Endodermal cell (in vitro differentiated cells): ENCODE measurements at regions not wholly inside any gene's neighbourhood (a gene's known extent, or its start where the extent isn't known, plus 50 kb on each side); places are given as distances from the start of the nearest gene placed in this dataset.

ENCODE experiments used
- DNase-seq: peaks from one replicate; pipeline ENCODE4 v3.0.0-alpha.2; 2017
- H3K27ac ChIP-seq: 2 replicates; pipeline ENCODE4 v1.5.1; 2013; ENCODE audit warnings: mild to moderate bottlenecking, low read depth, low read length, moderate library complexity
- H3K27me3 ChIP-seq: 2 replicates; pipeline ENCODE4 v1.6.1; 2013; ENCODE audit warnings: mild to moderate bottlenecking, low read length, moderate library complexity; ENCODE audit not compliant: insufficient read depth, control insufficient read depth, poor library complexity, severe bottlenecking
- H3K36me3 ChIP-seq: 2 replicates; pipeline ENCODE4 v1.7.0; 2013; ENCODE audit warnings: mild to moderate bottlenecking, low read length, moderate library complexity; ENCODE audit not compliant: control insufficient read depth, insufficient read depth
- H3K4me1 ChIP-seq: one replicate; pipeline ENCODE4 v1.7.0; 2013; ENCODE audit warnings: low read length; ENCODE audit not compliant: control insufficient read depth, insufficient read depth
- H3K4me3 ChIP-seq: 2 replicates; pipeline ENCODE4 v1.5.1; 2013; ENCODE audit warnings: mild to moderate bottlenecking, low read length, moderate library complexity
- H3K9ac ChIP-seq: 2 replicates; pipeline ENCODE4 v1.6.1; 2013; ENCODE audit warnings: mild to moderate bottlenecking, low read length, moderate library complexity; ENCODE audit not compliant: poor library complexity, severe bottlenecking; ENCODE audit errors: extremely low read depth
- H3K9me3 ChIP-seq: 2 replicates; pipeline ENCODE4 v1.6.1; 2013; ENCODE audit warnings: mild to moderate bottlenecking, low read length, moderate library complexity; ENCODE audit not compliant: control insufficient read depth
- H3K27ac Mint-ChIP-seq: 2 replicates; pipeline ENCODE4 v1.8.0; 2020; ENCODE audit warnings: mixed read lengths
- H3K27me3 Mint-ChIP-seq: 2 replicates; pipeline ENCODE4 v1.8.0; 2021; ENCODE audit warnings: mild to moderate bottlenecking, mixed read lengths; ENCODE audit not compliant: insufficient read depth
- H3K36me3 Mint-ChIP-seq: 2 replicates; pipeline ENCODE4 v1.8.0; 2020; ENCODE audit warnings: low read depth, mixed read lengths
- H3K4me1 Mint-ChIP-seq: 2 replicates; pipeline ENCODE4 v1.8.0; 2020; ENCODE audit warnings: mixed read lengths
- H3K4me3 Mint-ChIP-seq: 2 replicates; pipeline ENCODE4 v1.8.0; 2020; ENCODE audit warnings: mild to moderate bottlenecking, moderate library complexity, mixed read lengths
- H3K9me3 Mint-ChIP-seq: 2 replicates; pipeline ENCODE4 v1.8.0; 2020; ENCODE audit warnings: mild to moderate bottlenecking, mixed read lengths
- CTCF ChIP-seq: fragments of 200-600 bp; sonication (generic); conservative IDR thresholded peaks from 2 replicates; pipeline ENCODE4 v1.5.0; 2021; ENCODE audit warnings: antibody characterized with exemption, mild to moderate bottlenecking
- WGBS, 2 experiments: methylation state at CpG; one replicate each; pipeline versions ENCODE4 v1.1.5 to v1.1.7; 2013; ENCODE audit warnings: missing lambda C conversion rate in 2 of 2, mixed read lengths in 1 of 2; ENCODE audit not compliant: insufficient coverage in 1 of 2, insufficient read length in 1 of 2; 5-methylcytosine and 5-hydroxymethylcytosine counted together

- H3K27ac Mint-ChIP-seq, result peak overlapping the region; percentile 64
- H3K4me3 ChIP-seq, result peak overlapping the region; percentile 65
- H3K36me3 ChIP-seq, result no peaks in the 10 kb centered on the region
- peak overlapping the region; percentile 88 for H3K27ac ChIP-seq
- H3K9me3 ChIP-seq, result no peaks in the 10 kb centered on the region
- no peaks in the 10 kb centered on the region for H3K27me3 ChIP-seq
- H3K4me3 Mint-ChIP-seq, result no peak overlapping the region
- no peaks in the 10 kb centered on the region for H3K9me3 Mint-ChIP-seq
- H3K36me3 Mint-ChIP-seq, result no peaks in the 10 kb centered on the region
- WGBS, 2 experiments, result 24 to 71% methylated on average over 2 to 6 of the region's 6 CpGs
- peaks cover 55% of the 10 kb centered on the region for H3K4me1 Mint-ChIP-seq
- H3K27me3 Mint-ChIP-seq, result no peaks in the 10 kb centered on the region
- peak; percentile 90 for DNase-seq
- peak overlapping the region; percentile 27 for H3K9ac ChIP-seq
- peaks cover 11% of the 10 kb centered on the region for H3K4me1 ChIP-seq
- TF ChIP-seq CTCF, result no peak
These were observed 451.1 kb upstream of the KCNMB2 start for GRCh38 chr3:178084938-178085816.

- Mint-ChIP-seq H3K36me3 (no peaks in the 10 kb centered on the region), H3K9me3 (no peaks in the 10 kb centered on the region), H3K4me3 (no peak overlapping the region), H3K27ac (no peak overlapping the region), H3K4me1 (peaks cover 55% of the 10 kb centered on the region), H3K27me3 (no peaks in the 10 kb centered on the region)
- no peaks in the 10 kb centered on the region for H3K36me3 ChIP-seq
- H3K27ac ChIP-seq, result no peak overlapping the region
- no peak for TF ChIP-seq CTCF
- no peaks in the 10 kb centered on the region for H3K27me3 ChIP-seq
- no peak for DNase-seq
- no peak overlapping the region for H3K4me3 ChIP-seq
- no peak overlapping the region for H3K9ac ChIP-seq
- no peaks in the 10 kb centered on the region for H3K9me3 ChIP-seq
- peaks cover 11% of the 10 kb centered on the region for H3K4me1 ChIP-seq
These were observed 450.5 kb upstream of the KCNMB2 start for GRCh38 chr3:178085817-178086123.

GRCh38 chr3:178086144-178086825, 450.0 kb upstream of the KCNMB2 start:
- no peak for TF ChIP-seq CTCF

More at GRCh38 chr3:178086144-178086825, 450.0 kb upstream of the KCNMB2 start:
- H3K27me3 ChIP-seq, result no peaks in the 10 kb centered on the region
- H3K4me1 ChIP-seq, result peaks cover 11% of the 10 kb centered on the region
- Mint-ChIP-seq H3K27ac (no peak overlapping the region), H3K4me3 (no peak overlapping the region), H3K27me3 (no peaks in the 10 kb centered on the region), H3K36me3 (no peaks in the 10 kb centered on the region), H3K9me3 (no peaks in the 10 kb centered on the region), H3K4me1 (peaks cover 53% of the 10 kb centered on the region)
- no peak overlapping the region for H3K4me3 ChIP-seq
- H3K9me3 ChIP-seq, result no peaks in the 10 kb centered on the region
- H3K27ac ChIP-seq, result no peak overlapping the region
- H3K36me3 ChIP-seq, result no peaks in the 10 kb centered on the region
- no peak for DNase-seq
- 78 to 91% methylated on average over 3 to 6 of the region's 6 CpGs for WGBS, 2 experiments
- no peak overlapping the region for H3K9ac ChIP-seq
